Lung (tissue), 11 donors: ENCODE measurements at regions not wholly inside any gene's neighbourhood (a gene's known extent, or its start where the extent isn't known, plus 50 kb on each side); places are given as distances from the start of the nearest gene placed in this dataset.
A peak's percentile ranks its signal among the peaks of the same experiment; 100 is the strongest.

ENCODE experiments used
- ATAC-seq: fragments of 200-7000 bp; cut with Tn5 transposase; one replicate; pipeline ENCODE4 v1.9.1; 2020; ENCODE audit warnings: moderate number of reproducible peaks; ENCODE audit not compliant: insufficient read depth, low FRiP score
- DNase-seq, 3 donors: peaks; one replicate each; pipeline ENCODE4 v3.0.0-alpha.2; 2013 to 2017
- H3K27ac ChIP-seq, 2 donors: one replicate each; pipeline ENCODE4 v1.5.1; 2013; ENCODE audit warnings: mild to moderate bottlenecking in 2 of 2, moderate library complexity in 2 of 2, control low read depth in 1 of 2, inconsistent platforms in 1 of 2, low read depth in 1 of 2, low read length in 1 of 2
- H3K27me3 ChIP-seq, 3 donors: one replicate each; pipeline ENCODE4 v1.5.1; 2013; ENCODE audit warnings: low read length in 2 of 3; ENCODE audit not compliant: control insufficient read depth in 3 of 3, insufficient read depth in 3 of 3
- H3K36me3 ChIP-seq, 4 donors: one replicate each; pipeline ENCODE4 v1.5.1; 2013; ENCODE audit warnings: low read length in 4 of 4, mild to moderate bottlenecking in 1 of 4, moderate library complexity in 1 of 4; ENCODE audit not compliant: control insufficient read depth in 4 of 4, insufficient read depth in 4 of 4
- H3K4me1 ChIP-seq, 5 donors: one replicate each; pipeline ENCODE4 v1.5.1; 2013; ENCODE audit warnings: low read length in 5 of 5, mild to moderate bottlenecking in 2 of 5, moderate library complexity in 1 of 5; ENCODE audit not compliant: control insufficient read depth in 5 of 5, insufficient read depth in 5 of 5
- H3K4me3 ChIP-seq: one replicate; pipeline ENCODE4 v1.5.1; 2013; ENCODE audit warnings: mild to moderate bottlenecking, control low read depth, moderate library complexity
- H3K9ac ChIP-seq, 2 donors: one replicate each; pipeline ENCODE4 v1.5.1; 2013; ENCODE audit warnings: low read length in 2 of 2, control low read depth in 1 of 2; ENCODE audit not compliant: insufficient read depth in 1 of 2
- H3K9me3 ChIP-seq, 4 donors: one replicate each; pipeline ENCODE4 v1.5.1; 2013; ENCODE audit warnings: low read length in 3 of 4, mild to moderate bottlenecking in 1 of 4, moderate library complexity in 1 of 4; ENCODE audit not compliant: control insufficient read depth in 4 of 4, insufficient read depth in 3 of 4
- CTCF ChIP-seq: IDR thresholded peaks from 2 replicates; pipeline ENCODE4 v1.5.1; 2012; ENCODE audit warnings: mild to moderate bottlenecking; ENCODE audit errors: control extremely low read depth, extremely low read depth
- WGBS, 2 donors: extraction: QIAGEN DNeasy Blood & Tissue Kit; methylation state at CpG; one replicate each; pipeline ENCODE4 v1.1.7; 2013; 5-methylcytosine and 5-hydroxymethylcytosine counted together
- donor health status: control.
- donor health status: control.
- donor health status: Bipolar disorder and iron deficiency.
- donor health status: healthy.
- donor health status: DM: yes; HTN: yes; CAD: no.

GRCh38 chr5:124587280-124587679 lies 159.2 kb downstream of the ZNF608 start:
- DNase-seq (no peak), ATAC-seq (no peak)
- no peaks in the 10 kb centered on the region for H3K36me3 ChIP-seq
- H3K4me1 ChIP-seq: peaks cover 0 to 13% (median 8%) of the 10 kb centered on the region in 5 donors
- no peak overlapping the region for H3K27ac ChIP-seq
- H3K27me3 ChIP-seq: no peaks in the 10 kb centered on the region
- H3K9ac ChIP-seq: no peak overlapping the region
- no peaks in the 10 kb centered on the region for H3K9me3 ChIP-seq
- TF ChIP-seq CTCF: no peak
- 93 to 99% methylated on average over 4 of the region's 4 CpGs for WGBS, 2 donors
- no peak overlapping the region for H3K4me3 ChIP-seq

GRCh38 chr5:124584991-124585715 lies 161.3 kb downstream of the ZNF608 start:
- WGBS, 2 donors: 94 to 99% methylated on average over 4 of the region's 4 CpGs
- no peak for ATAC-seq

GRCh38 chr5:124583469-124584350 lies 162.7 kb downstream of the ZNF608 start:
- H3K36me3 ChIP-seq: no peaks in the 10 kb centered on the region
- 67 to 73% methylated on average over 7 of the region's 7 CpGs for WGBS, 2 donors
- peak; percentile 86 for ATAC-seq

More at GRCh38 chr5:124584991-124585715, 161.3 kb downstream of the ZNF608 start:
- H3K4me1 ChIP-seq: peaks cover 0 to 29% (median 18%) of the 10 kb centered on the region in 5 donors
- DNase-seq: no peak
- no peak for TF ChIP-seq CTCF
- no peaks in the 10 kb centered on the region for H3K9me3 ChIP-seq
- H3K27me3 ChIP-seq: no peaks in the 10 kb centered on the region
- H3K9ac ChIP-seq: no peak overlapping the region
- no peaks in the 10 kb centered on the region for H3K36me3 ChIP-seq
- no peak overlapping the region for H3K27ac ChIP-seq
- H3K4me3 ChIP-seq: no peak overlapping the region

More at GRCh38 chr5:124583469-124584350, 162.7 kb downstream of the ZNF608 start:
- Histone ChIP-seq H3K27me3 (no peaks in the 10 kb centered on the region), H3K27ac (no peak overlapping the region), H3K9ac (no peak overlapping the region), H3K4me1 (peaks cover 0 to 29% (median 18%) of the 10 kb centered on the region in 5 donors), H3K4me3 (no peak overlapping the region), H3K9me3 (no peaks in the 10 kb centered on the region)
- no peak for TF ChIP-seq CTCF
- peak in 1 of 3 donors; percentile 41 for DNase-seq
